ENCODE measurements at regions not wholly inside any gene's neighbourhood (a gene's known extent, or its start where the extent isn't known, plus 50 kb on each side); places are given as distances from the start of the nearest gene placed in this dataset.

DNA sequence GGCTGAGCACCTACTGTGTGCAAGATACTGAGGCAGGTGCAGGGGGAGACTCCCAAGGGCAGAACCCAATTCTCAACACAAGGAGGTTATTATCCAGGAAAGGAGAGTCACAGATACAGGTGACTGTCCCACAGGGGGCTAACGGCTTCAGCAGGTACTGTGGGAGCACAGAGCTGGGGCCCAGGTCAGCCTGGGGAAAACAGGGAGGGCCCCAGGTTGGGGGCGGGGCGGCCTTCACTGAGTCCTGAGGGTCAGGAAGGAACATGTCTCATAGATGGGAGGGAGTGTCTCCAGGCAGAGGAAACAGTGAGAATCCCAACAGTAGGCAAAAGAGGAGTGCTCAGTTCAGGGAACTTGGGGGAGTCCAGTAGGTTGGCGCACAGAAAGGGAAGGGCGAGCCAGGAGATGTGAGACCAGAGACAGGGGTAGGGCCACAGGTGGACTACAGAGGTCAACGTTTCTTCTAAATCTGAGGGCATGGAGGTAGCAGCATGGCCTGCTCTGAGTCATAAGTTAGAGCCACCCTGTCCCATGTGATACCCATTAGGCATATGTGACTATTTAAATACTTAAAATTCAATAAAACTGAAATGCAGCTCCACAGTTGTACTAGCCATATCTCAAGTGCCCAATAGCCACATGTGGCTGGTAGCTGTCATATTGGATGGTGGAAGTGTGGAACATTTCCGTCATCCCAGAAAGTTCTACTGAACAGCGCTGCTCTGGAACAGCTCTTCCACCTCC lies 157.2 kb downstream of the TTC32 start:
- TF ChIP-seq, protein P1, sequence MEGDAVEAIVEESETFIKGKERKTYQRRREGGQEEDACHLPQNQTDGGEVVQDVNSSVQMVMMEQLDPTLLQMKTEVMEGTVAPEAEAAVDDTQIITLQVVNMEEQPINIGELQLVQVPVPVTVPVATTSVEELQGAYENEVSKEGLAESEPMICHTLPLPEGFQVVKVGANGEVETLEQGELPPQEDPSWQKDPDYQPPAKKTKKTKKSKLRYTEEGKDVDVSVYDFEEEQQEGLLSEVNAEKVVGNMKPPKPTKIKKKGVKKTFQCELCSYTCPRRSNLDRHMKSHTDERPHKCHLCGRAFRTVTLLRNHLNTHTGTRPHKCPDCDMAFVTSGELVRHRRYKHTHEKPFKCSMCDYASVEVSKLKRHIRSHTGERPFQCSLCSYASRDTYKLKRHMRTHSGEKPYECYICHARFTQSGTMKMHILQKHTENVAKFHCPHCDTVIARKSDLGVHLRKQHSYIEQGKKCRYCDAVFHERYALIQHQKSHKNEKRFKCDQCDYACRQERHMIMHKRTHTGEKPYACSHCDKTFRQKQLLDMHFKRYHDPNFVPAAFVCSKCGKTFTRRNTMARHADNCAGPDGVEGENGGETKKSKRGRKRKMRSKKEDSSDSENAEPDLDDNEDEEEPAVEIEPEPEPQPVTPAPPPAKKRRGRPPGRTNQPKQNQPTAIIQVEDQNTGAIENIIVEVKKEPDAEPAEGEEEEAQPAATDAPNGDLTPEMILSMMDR (IDR thresholded peaks at IDR 0.05; ENCODE audit: low read depth, low read length): no peak
- no peak overlapping the region for H3K4me3 ChIP-seq (replicated peaks in 1 of 2; ENCODE audit: low read depth in 2 of 2, low read length in 2 of 2)
- DNase-seq (ENCODE audit: low read depth in 2 of 2): no peak

DNA sequence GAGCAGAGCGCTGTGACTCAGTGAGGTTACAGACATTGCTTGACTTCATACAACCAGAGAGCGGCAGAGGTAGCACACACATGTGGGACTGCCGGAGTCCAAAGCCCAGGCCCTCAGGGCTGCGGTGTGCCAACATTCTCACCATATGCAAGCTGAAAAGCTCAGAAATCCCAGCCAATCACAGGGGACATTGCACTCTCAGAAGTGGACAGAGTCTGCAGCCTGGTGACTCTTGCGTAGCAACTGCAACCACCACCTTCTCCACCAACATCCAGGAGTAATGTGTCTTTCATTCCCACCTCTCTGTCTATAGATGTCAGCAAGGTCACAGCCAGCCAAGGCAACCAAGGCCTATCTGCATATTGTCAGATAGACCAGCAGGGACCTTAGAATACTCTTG lies 158.1 kb downstream of the TTC32 start:
- no peak overlapping the region for H3K4me3 ChIP-seq (replicated peaks in 1 of 2; ENCODE audit: low read depth in 2 of 2, low read length in 2 of 2)
- TF ChIP-seq, protein P1 (IDR thresholded peaks at IDR 0.05; ENCODE audit: low read depth, low read length): no peak
- DNase-seq (ENCODE audit: low read depth in 2 of 2): no peak

DNA sequence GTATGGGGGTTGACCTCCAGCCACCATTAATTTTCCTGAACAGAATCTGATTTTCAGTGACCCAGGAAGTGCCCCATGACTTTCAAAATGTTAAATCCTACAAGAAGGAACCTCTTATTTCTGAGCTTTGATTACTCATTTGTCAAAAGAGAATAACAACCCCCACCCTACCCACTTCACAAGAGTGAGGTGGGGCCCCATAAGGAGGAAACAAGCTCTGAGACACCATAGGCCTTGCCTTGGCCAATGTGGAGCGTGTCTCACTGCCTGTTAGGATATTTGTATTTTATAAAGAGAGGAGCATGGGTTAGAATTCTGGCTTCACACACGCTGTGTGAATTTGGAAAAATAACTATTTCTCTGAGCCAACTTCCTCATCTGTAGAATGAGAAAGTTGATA lies 158.9 kb downstream of the TTC32 start:
- TF ChIP-seq, protein P1 (IDR thresholded peaks at IDR 0.05; ENCODE audit: low read depth, low read length): no peak
- no peak overlapping the region for H3K4me3 ChIP-seq (replicated peaks in 1 of 2; ENCODE audit: low read depth in 2 of 2, low read length in 2 of 2)
- no peak for DNase-seq (ENCODE audit: low read depth in 2 of 2)

DNA sequence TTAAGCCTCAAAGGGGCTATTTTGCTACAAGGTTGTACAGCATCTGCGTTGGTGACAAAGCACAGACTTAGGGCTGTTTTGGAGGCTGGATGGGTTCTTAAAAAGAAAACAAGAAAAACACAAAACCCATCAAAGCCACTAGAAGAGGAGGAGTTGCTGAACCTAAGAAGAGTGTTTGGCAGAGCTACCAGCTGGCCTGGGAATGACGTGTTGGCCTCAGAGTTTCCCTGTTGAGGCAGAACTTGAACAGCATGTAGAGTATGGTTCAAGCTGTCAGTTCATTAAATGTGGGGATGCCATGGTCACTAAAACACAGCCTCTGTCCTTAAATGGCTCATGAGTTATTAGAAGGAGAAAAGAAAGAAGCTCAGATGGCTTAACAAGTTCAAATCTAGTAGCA lies 162.5 kb downstream of the TTC32 start:
- TF ChIP-seq, protein P1 (IDR thresholded peaks at IDR 0.05; ENCODE audit: low read depth, low read length): no peak
- H3K4me3 ChIP-seq (replicated peaks in 1 of 2; ENCODE audit: low read depth in 2 of 2, low read length in 2 of 2): no peak overlapping the region
- peak in 1 of 2 donors; percentile 11 for DNase-seq (ENCODE audit: low read depth in 2 of 2)

DNA sequence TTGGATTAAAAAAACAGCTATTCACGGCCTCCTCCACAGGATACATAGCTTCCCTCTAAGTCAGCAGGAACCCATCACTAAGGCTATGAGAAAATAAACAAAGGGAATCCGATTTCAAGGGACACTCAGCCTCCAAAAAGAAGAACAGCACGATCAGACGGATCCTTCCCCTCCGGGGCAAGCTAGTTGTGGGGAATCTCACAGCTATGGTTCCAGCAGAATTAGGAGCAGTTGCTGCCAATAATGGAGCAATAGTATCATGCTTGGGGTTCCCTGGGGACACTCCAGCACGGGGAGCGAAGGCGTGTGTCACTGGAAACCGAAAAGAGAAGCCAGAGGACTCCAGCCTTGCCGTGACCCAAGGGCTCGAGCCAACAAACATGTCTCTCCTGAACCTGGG lies 163.1 kb downstream of the TTC32 start:
- TF ChIP-seq, protein P1 (IDR thresholded peaks at IDR 0.05; ENCODE audit: low read depth, low read length): no peak
- no peak overlapping the region for H3K4me3 ChIP-seq (replicated peaks in 1 of 2; ENCODE audit: low read depth in 2 of 2, low read length in 2 of 2)
- peak; percentile 58 to 68 for DNase-seq (ENCODE audit: low read depth in 2 of 2)

DNA sequence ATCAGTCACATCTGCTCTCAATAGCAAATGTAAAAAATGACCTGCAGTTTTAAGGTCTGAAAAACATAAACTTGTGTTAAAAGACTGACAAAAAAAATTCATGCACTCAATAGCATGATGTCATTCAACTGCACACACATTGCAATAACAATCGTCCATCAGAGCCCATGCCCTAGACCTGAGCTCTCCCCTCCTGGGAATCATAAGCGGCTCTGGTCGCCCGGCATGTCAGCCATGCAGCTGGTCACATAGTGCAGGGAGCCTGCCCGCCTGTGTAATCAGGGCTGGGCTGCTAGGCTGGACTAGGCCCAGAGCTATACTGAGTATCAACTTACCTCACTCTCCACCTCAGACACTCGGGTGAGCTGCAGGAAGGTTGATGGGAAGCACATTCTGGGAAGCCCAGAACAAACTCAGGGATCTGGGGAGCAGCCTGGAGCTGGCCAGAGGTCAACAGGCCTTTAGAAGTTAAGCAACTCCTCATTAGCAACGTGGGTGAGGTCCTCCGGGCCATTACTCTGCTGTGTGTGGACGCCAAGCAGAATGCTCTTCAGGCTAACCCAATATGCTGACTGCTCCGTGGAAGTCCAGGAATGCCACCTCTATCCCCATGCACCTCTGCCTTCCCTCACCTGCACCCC lies 165.5 kb downstream of the TTC32 start:
- H3K4me3 ChIP-seq (replicated peaks in 1 of 2; ENCODE audit: low read depth in 2 of 2, low read length in 2 of 2): no peak overlapping the region
- TF ChIP-seq, protein P1 (IDR thresholded peaks at IDR 0.05; ENCODE audit: low read depth, low read length): no peak
- DNase-seq (ENCODE audit: low read depth in 2 of 2): no peak
